ENCODE measurements at regions not wholly inside any gene's neighbourhood (a gene's known extent, or its start where the extent isn't known, plus 50 kb on each side); places are given as distances from the start of the nearest gene placed in this dataset.

GRCh38 chr18:34591920-34592444 is 118.1 kb upstream of the DTNA start:
- Histone ChIP-seq H3K36me3 (ENCODE audit: insufficient read depth, insufficient read length, low read length) (no peaks in the 10 kb centered on the region), H3K9ac (ENCODE audit: insufficient read length, low read depth) (no peak overlapping the region), H3K27me3 (ENCODE audit: insufficient read depth, insufficient read length) (no peaks in the 10 kb centered on the region), H3K4me3 (ENCODE audit: insufficient read length, low read depth) (no peak overlapping the region), H3K9me3 (ENCODE audit: insufficient read depth, low read length) (no peaks in the 10 kb centered on the region), H3K4me1 (ENCODE audit: insufficient read depth, insufficient read length) (peaks cover 3% of the 10 kb centered on the region)
- DNase-seq (ENCODE audit: low read depth, low spot score): no peak
- no peak for TF ChIP-seq SUZ12 (IDR thresholded peaks at IDR 0.05; ENCODE audit: extremely low read depth, insufficient read depth, insufficient read length)
- TF ChIP-seq ZNF274 (IDR thresholded peaks at IDR 0.05; ENCODE audit: low read depth, low read length): no peak
- no peak for TF ChIP-seq YY1 (IDR thresholded peaks at IDR 0.05; ENCODE audit: insufficient read depth, insufficient read length)

- no peaks in the 10 kb centered on the region for H3K9me3 ChIP-seq (ENCODE audit: insufficient read depth, low read length)
These were observed 117.6 kb upstream of the DTNA start for GRCh38 chr18:34592481-34592880.

GRCh38 chr18:34592961-34593382 is 117.1 kb upstream of the DTNA start:
- Histone ChIP-seq H3K9me3 (ENCODE audit: insufficient read depth, low read length) (no peaks in the 10 kb centered on the region), H3K27me3 (ENCODE audit: insufficient read depth, insufficient read length) (no peaks in the 10 kb centered on the region), H3K36me3 (ENCODE audit: insufficient read depth, insufficient read length, low read length) (no peaks in the 10 kb centered on the region), H3K4me1 (ENCODE audit: insufficient read depth, insufficient read length) (peaks cover 3% of the 10 kb centered on the region), H3K4me3 (ENCODE audit: insufficient read length, low read depth) (no peak overlapping the region), H3K9ac (ENCODE audit: insufficient read length, low read depth) (no peak overlapping the region)
- no peak for DNase-seq (ENCODE audit: low read depth, low spot score)
- TF ChIP-seq YY1 (IDR thresholded peaks at IDR 0.05; ENCODE audit: insufficient read depth, insufficient read length) (no peak), ZNF274 (IDR thresholded peaks at IDR 0.05; ENCODE audit: low read depth, low read length) (no peak), SUZ12 (IDR thresholded peaks at IDR 0.05; ENCODE audit: extremely low read depth, insufficient read depth, insufficient read length) (no peak)

More at GRCh38 chr18:34592481-34592880, 117.6 kb upstream of the DTNA start:
- peaks cover 3% of the 10 kb centered on the region for H3K4me1 ChIP-seq (ENCODE audit: insufficient read depth, insufficient read length)
- DNase-seq (ENCODE audit: low read depth, low spot score): no peak
- H3K27me3 ChIP-seq (ENCODE audit: insufficient read depth, insufficient read length): no peaks in the 10 kb centered on the region
- H3K9ac ChIP-seq (ENCODE audit: insufficient read length, low read depth): no peak overlapping the region
- H3K36me3 ChIP-seq (ENCODE audit: insufficient read depth, insufficient read length, low read length): no peaks in the 10 kb centered on the region
- no peak overlapping the region for H3K4me3 ChIP-seq (ENCODE audit: insufficient read length, low read depth)
- TF ChIP-seq YY1 (IDR thresholded peaks at IDR 0.05; ENCODE audit: insufficient read depth, insufficient read length): no peak
- TF ChIP-seq SUZ12 (IDR thresholded peaks at IDR 0.05; ENCODE audit: extremely low read depth, insufficient read depth, insufficient read length): no peak
- no peak for TF ChIP-seq ZNF274 (IDR thresholded peaks at IDR 0.05; ENCODE audit: low read depth, low read length)

- Histone ChIP-seq H3K4me3 (ENCODE audit: insufficient read length, low read depth) (no peak overlapping the region), H3K9me3 (ENCODE audit: insufficient read depth, low read length) (no peaks in the 10 kb centered on the region), H3K27me3 (ENCODE audit: insufficient read depth, insufficient read length) (no peaks in the 10 kb centered on the region), H3K36me3 (ENCODE audit: insufficient read depth, insufficient read length, low read length) (no peaks in the 10 kb centered on the region), H3K4me1 (ENCODE audit: insufficient read depth, insufficient read length) (peaks cover 3% of the 10 kb centered on the region), H3K9ac (ENCODE audit: insufficient read length, low read depth) (no peak overlapping the region)
- DNase-seq (ENCODE audit: low read depth, low spot score): no peak
- TF ChIP-seq SUZ12 (IDR thresholded peaks at IDR 0.05; ENCODE audit: extremely low read depth, insufficient read depth, insufficient read length) (no peak), ZNF274 (IDR thresholded peaks at IDR 0.05; ENCODE audit: low read depth, low read length) (no peak), YY1 (IDR thresholded peaks at IDR 0.05; ENCODE audit: insufficient read depth, insufficient read length) (no peak)
These were observed 115.8 kb upstream of the DTNA start for GRCh38 chr18:34594266-34594665.

GRCh38 chr18:34595690-34596089 is 114.4 kb upstream of the DTNA start:
- H3K9ac ChIP-seq (ENCODE audit: insufficient read length, low read depth): no peak overlapping the region
- H3K27me3 ChIP-seq (ENCODE audit: insufficient read depth, insufficient read length): no peaks in the 10 kb centered on the region
- H3K9me3 ChIP-seq (ENCODE audit: insufficient read depth, low read length): no peaks in the 10 kb centered on the region
- DNase-seq (ENCODE audit: low read depth, low spot score): no peak
- peaks cover 3% of the 10 kb centered on the region for H3K4me1 ChIP-seq (ENCODE audit: insufficient read depth, insufficient read length)
- TF ChIP-seq SUZ12 (IDR thresholded peaks at IDR 0.05; ENCODE audit: extremely low read depth, insufficient read depth, insufficient read length): no peak
- no peak for TF ChIP-seq YY1 (IDR thresholded peaks at IDR 0.05; ENCODE audit: insufficient read depth, insufficient read length)
- no peak for TF ChIP-seq ZNF274 (IDR thresholded peaks at IDR 0.05; ENCODE audit: low read depth, low read length)
- no peaks in the 10 kb centered on the region for H3K36me3 ChIP-seq (ENCODE audit: insufficient read depth, insufficient read length, low read length)
- H3K4me3 ChIP-seq (ENCODE audit: insufficient read length, low read depth): no peak overlapping the region

GRCh38 chr18:34598120-34598635 is 111.9 kb upstream of the DTNA start:
- no peak overlapping the region for H3K9ac ChIP-seq (ENCODE audit: insufficient read length, low read depth)
- no peaks in the 10 kb centered on the region for H3K36me3 ChIP-seq (ENCODE audit: insufficient read depth, insufficient read length, low read length)
- TF ChIP-seq SUZ12 (IDR thresholded peaks at IDR 0.05; ENCODE audit: extremely low read depth, insufficient read depth, insufficient read length) (no peak), YY1 (IDR thresholded peaks at IDR 0.05; ENCODE audit: insufficient read depth, insufficient read length) (no peak)
- H3K4me3 ChIP-seq (ENCODE audit: insufficient read length, low read depth): no peak overlapping the region
- peaks cover under 1% of the 10 kb centered on the region for H3K4me1 ChIP-seq (ENCODE audit: insufficient read depth, insufficient read length)
- no peaks in the 10 kb centered on the region for H3K9me3 ChIP-seq (ENCODE audit: insufficient read depth, low read length)
- DNase-seq (ENCODE audit: low read depth, low spot score): no peak
- no peaks in the 10 kb centered on the region for H3K27me3 ChIP-seq (ENCODE audit: insufficient read depth, insufficient read length)

- no peaks in the 10 kb centered on the region for H3K27me3 ChIP-seq (ENCODE audit: insufficient read depth, insufficient read length)
- no peaks in the 10 kb centered on the region for H3K36me3 ChIP-seq (ENCODE audit: insufficient read depth, insufficient read length, low read length)
- no peak overlapping the region for H3K9ac ChIP-seq (ENCODE audit: insufficient read length, low read depth)
- no peak for DNase-seq (ENCODE audit: low read depth, low spot score)
- H3K4me1 ChIP-seq (ENCODE audit: insufficient read depth, insufficient read length): no peaks in the 10 kb centered on the region
- no peak overlapping the region for H3K4me3 ChIP-seq (ENCODE audit: insufficient read length, low read depth)
- no peak for TF ChIP-seq ZNF274 (IDR thresholded peaks at IDR 0.05; ENCODE audit: low read depth, low read length)
- no peak for TF ChIP-seq SUZ12 (IDR thresholded peaks at IDR 0.05; ENCODE audit: extremely low read depth, insufficient read depth, insufficient read length)
- no peak for TF ChIP-seq YY1 (IDR thresholded peaks at IDR 0.05; ENCODE audit: insufficient read depth, insufficient read length)
- H3K9me3 ChIP-seq (ENCODE audit: insufficient read depth, low read length): no peaks in the 10 kb centered on the region
These were observed 109.9 kb upstream of the DTNA start for GRCh38 chr18:34600158-34600557.
